GM12878 (cell line): ENCODE measurements at regions not wholly inside any gene's neighbourhood (a gene's known extent, or its start where the extent isn't known, plus 50 kb on each side); places are given as distances from the start of the nearest gene placed in this dataset.

ENCODE experiments used
- ATAC-seq: fragments of 200-7000 bp; cut with Tn5 transposase; 3 replicates; pipeline ENCODE4 v1.9.1; 2020; ENCODE audit warnings: mild to moderate bottlenecking, moderate library complexity
- BruUV-seq: library from RNA; stranded (reverse); fragments of 400-500 nt; replicated peaks from 2 replicates; lab custom pipeline; 2021; lab: Mats Ljungman, UMichigan
- CTCF ChIA-PET: fragments of 300-600 bp; sonication (Branson Sonifier 250); formaldehyde crosslinking; extraction: SDS; loops from one replicate; lab custom pipeline; 2021; ENCODE audit warnings: inconsistent platforms; lab: Yijun Ruan, JAX
- POLR2A ChIA-PET: fragments of 350-600 bp; formaldehyde crosslinking; extraction: SDS; loops from one replicate; lab custom pipeline; 2021; ENCODE audit warnings: inconsistent platforms; lab: Charles Lee
- RAD21 ChIA-PET: fragments of 300-600 bp; sonication (Branson Sonifier 250); formaldehyde crosslinking; loops from one replicate; lab custom pipeline; 2023; ENCODE audit warnings: antibody characterized with exemption; ENCODE audit not compliant: unreplicated experiment; lab: Charles Lee
- SMC1A ChIA-PET: fragments of 300-600 bp; sonication (Branson Sonifier 250); formaldehyde crosslinking; loops from one replicate; lab custom pipeline; 2023; ENCODE audit not compliant: unreplicated experiment, uncharacterized antibody; lab: Charles Lee
- DNase-seq: peaks from one replicate; pipeline ENCODE4 v3.0.0-alpha.2; 2011; ENCODE audit warnings: low read depth, low spot score
- FAIRE-seq: peaks from 3 replicates; lab custom pipeline; 2011; peaks lifted over from hg19 to GRCh38; lab: Jason Lieb, UNC
- H2AFZ ChIP-seq: 2 replicates; pipeline ENCODE4 v1.6.0; 2011; ENCODE audit warnings: low read depth, low read length, control low read depth; ENCODE audit not compliant: control insufficient read depth
- H3K27ac ChIP-seq: 2 replicates; pipeline ENCODE4 v1.5.1; 2011; ENCODE audit warnings: control low read depth; ENCODE audit not compliant: control insufficient read depth, insufficient read depth
- H3K27me3 ChIP-seq, 2 experiments: replicated peaks in 1 of 2; 2 replicates each; pipeline versions ENCODE4 v1.6.0 to v1.6.1; 2011; ENCODE audit warnings: low read length in 1 of 2; ENCODE audit not compliant: control insufficient read depth in 2 of 2, insufficient read depth in 2 of 2
- H3K36me3 ChIP-seq, 2 experiments: 2 replicates each; pipeline ENCODE4 v1.5.1; 2011; ENCODE audit warnings: low read length in 1 of 2; ENCODE audit not compliant: control insufficient read depth in 2 of 2, insufficient read depth in 2 of 2
- H3K4me1 ChIP-seq: 2 replicates; pipeline ENCODE4 v1.6.1; 2011; ENCODE audit warnings: mild to moderate bottlenecking, low read length, moderate library complexity, mixed read lengths; ENCODE audit not compliant: control insufficient read depth, insufficient read depth
- H3K4me2 ChIP-seq: 2 replicates; pipeline ENCODE4 v1.6.0; 2011; ENCODE audit warnings: control low read depth; ENCODE audit not compliant: control insufficient read depth, insufficient read depth
- H3K4me3 ChIP-seq: fragments of 200-600 bp; sonication (generic); 2 replicates; pipeline ENCODE4 v1.5.1; 2016
- H3K79me2 ChIP-seq: 2 replicates; pipeline ENCODE4 v1.6.0; 2011; ENCODE audit warnings: low read length; ENCODE audit not compliant: control insufficient read depth, insufficient read depth
- H3K9ac ChIP-seq: 2 replicates; pipeline ENCODE4 v1.8.0; 2011; ENCODE audit warnings: low read length, control low read depth, mixed read lengths; ENCODE audit not compliant: control insufficient read depth, insufficient read depth
- H3K9me3 ChIP-seq: replicated peaks from 3 replicates; pipeline ENCODE4 v1.5.1; 2011; ENCODE audit warnings: mild to moderate bottlenecking, low read length; ENCODE audit not compliant: control insufficient read depth, insufficient read depth
- H4K20me1 ChIP-seq: 2 replicates; pipeline ENCODE4 v1.6.0; 2011; ENCODE audit not compliant: control insufficient read depth, insufficient read depth
- CBFB ChIP-seq: IDR thresholded peaks from 2 replicates; pipeline ENCODE4 v1.6.1; 2016; ENCODE audit warnings: antibody characterized with exemption, low read depth
- CREM ChIP-seq: IDR thresholded peaks from 2 replicates; pipeline ENCODE4 v1.6.1; 2014; ENCODE audit warnings: antibody characterized with exemption, low read depth
- FOXK2 ChIP-seq: fragments of 450-650 bp; IDR thresholded peaks from 2 replicates; pipeline ENCODE4 v1.6.1; 2017; ENCODE audit warnings: mild to moderate bottlenecking, moderate library complexity
- RFX5 ChIP-seq: IDR thresholded peaks from 2 replicates; pipeline ENCODE4 v1.6.1; 2011; ENCODE audit warnings: low read depth, low read length, improper control_type of control experiment
- ZZZ3 ChIP-seq: IDR thresholded peaks from 2 replicates; pipeline ENCODE4 v1.6.1; 2011; ENCODE audit warnings: low read depth; ENCODE audit not compliant: control insufficient read depth, insufficient read length
- WGBS: methylation state at CpG from one replicate; pipeline ENCODE4 v1.1.6; 2016; ENCODE audit warnings: low lambda C conversion rate; ENCODE audit not compliant: insufficient replicate concordance, insufficient coverage; ENCODE audit errors: missing lambda C conversion rate; 5-methylcytosine and 5-hydroxymethylcytosine counted together
- in situ Hi-C: fragments of 300-500 bp; cut with MboI; formaldehyde crosslinking; loops from 9 replicates; pipeline ENCODE4 v1.14.3; 2018; ENCODE audit warnings: mixed read lengths
- intact Hi-C: fragments of 100-400 bp; cut with micrococcal nuclease; formaldehyde crosslinking; loops from one replicate; pipeline ENCODE4 v1.14.2; 2022; ENCODE audit not compliant: unreplicated experiment
- TF ChIP-seq, protein P1 (sequence below): IDR thresholded peaks from 2 replicates; pipeline ENCODE4 v1.6.1; 2012; ENCODE audit warnings: mild to moderate bottlenecking, low read depth, low read length
- TF ChIP-seq, protein P2 (sequence below): fragments of 450-650 bp; IDR thresholded peaks from 2 replicates; pipeline ENCODE4 v1.6.1; 2016; ENCODE audit warnings: mild to moderate bottlenecking, moderate library complexity, borderline replicate concordance
- TF ChIP-seq, protein P3 (sequence below): fragments of 450-650 bp; IDR thresholded peaks from 2 replicates; pipeline ENCODE4 v1.6.1; 2017; ENCODE audit warnings: mild to moderate bottlenecking, low read depth, inconsistent platforms; ENCODE audit not compliant: poor library complexity, severe bottlenecking

GRCh38 chr5:29508131-29508530 is 1685.4 kb upstream of the CDH6 start:
- Histone ChIP-seq H3K27me3 (no peaks in the 10 kb centered on the region), H3K4me3 (no peak overlapping the region), H3K4me2 (no peak overlapping the region), H3K4me1 (no peaks in the 10 kb centered on the region), H3K9ac (no peak overlapping the region), H2AFZ (no peak overlapping the region), H3K79me2 (no peaks in the 10 kb centered on the region), H3K9me3 (no peaks in the 10 kb centered on the region), H3K27ac (no peak overlapping the region), H4K20me1 (no peaks in the 10 kb centered on the region), H3K36me3 (no peaks in the 10 kb centered on the region)
- ChIA-PET RAD21 (no interaction called here), POLR2A (no interaction called here), SMC1A (no interaction called here), CTCF (no interaction called here)
- WGBS: 96% methylated on average over 2 of the region's 2 CpGs
- ATAC-seq (no peak), FAIRE-seq (no peak), DNase-seq (no peak)
- no TSS peak for BruUV-seq
- intact Hi-C loops (no loop called here), in situ Hi-C loops (no loop called here)
- TF ChIP-seq, protein P1, sequence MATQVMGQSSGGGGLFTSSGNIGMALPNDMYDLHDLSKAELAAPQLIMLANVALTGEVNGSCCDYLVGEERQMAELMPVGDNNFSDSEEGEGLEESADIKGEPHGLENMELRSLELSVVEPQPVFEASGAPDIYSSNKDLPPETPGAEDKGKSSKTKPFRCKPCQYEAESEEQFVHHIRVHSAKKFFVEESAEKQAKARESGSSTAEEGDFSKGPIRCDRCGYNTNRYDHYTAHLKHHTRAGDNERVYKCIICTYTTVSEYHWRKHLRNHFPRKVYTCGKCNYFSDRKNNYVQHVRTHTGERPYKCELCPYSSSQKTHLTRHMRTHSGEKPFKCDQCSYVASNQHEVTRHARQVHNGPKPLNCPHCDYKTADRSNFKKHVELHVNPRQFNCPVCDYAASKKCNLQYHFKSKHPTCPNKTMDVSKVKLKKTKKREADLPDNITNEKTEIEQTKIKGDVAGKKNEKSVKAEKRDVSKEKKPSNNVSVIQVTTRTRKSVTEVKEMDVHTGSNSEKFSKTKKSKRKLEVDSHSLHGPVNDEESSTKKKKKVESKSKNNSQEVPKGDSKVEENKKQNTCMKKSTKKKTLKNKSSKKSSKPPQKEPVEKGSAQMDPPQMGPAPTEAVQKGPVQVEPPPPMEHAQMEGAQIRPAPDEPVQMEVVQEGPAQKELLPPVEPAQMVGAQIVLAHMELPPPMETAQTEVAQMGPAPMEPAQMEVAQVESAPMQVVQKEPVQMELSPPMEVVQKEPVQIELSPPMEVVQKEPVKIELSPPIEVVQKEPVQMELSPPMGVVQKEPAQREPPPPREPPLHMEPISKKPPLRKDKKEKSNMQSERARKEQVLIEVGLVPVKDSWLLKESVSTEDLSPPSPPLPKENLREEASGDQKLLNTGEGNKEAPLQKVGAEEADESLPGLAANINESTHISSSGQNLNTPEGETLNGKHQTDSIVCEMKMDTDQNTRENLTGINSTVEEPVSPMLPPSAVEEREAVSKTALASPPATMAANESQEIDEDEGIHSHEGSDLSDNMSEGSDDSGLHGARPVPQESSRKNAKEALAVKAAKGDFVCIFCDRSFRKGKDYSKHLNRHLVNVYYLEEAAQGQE: no peak
- TF ChIP-seq, protein P2, sequence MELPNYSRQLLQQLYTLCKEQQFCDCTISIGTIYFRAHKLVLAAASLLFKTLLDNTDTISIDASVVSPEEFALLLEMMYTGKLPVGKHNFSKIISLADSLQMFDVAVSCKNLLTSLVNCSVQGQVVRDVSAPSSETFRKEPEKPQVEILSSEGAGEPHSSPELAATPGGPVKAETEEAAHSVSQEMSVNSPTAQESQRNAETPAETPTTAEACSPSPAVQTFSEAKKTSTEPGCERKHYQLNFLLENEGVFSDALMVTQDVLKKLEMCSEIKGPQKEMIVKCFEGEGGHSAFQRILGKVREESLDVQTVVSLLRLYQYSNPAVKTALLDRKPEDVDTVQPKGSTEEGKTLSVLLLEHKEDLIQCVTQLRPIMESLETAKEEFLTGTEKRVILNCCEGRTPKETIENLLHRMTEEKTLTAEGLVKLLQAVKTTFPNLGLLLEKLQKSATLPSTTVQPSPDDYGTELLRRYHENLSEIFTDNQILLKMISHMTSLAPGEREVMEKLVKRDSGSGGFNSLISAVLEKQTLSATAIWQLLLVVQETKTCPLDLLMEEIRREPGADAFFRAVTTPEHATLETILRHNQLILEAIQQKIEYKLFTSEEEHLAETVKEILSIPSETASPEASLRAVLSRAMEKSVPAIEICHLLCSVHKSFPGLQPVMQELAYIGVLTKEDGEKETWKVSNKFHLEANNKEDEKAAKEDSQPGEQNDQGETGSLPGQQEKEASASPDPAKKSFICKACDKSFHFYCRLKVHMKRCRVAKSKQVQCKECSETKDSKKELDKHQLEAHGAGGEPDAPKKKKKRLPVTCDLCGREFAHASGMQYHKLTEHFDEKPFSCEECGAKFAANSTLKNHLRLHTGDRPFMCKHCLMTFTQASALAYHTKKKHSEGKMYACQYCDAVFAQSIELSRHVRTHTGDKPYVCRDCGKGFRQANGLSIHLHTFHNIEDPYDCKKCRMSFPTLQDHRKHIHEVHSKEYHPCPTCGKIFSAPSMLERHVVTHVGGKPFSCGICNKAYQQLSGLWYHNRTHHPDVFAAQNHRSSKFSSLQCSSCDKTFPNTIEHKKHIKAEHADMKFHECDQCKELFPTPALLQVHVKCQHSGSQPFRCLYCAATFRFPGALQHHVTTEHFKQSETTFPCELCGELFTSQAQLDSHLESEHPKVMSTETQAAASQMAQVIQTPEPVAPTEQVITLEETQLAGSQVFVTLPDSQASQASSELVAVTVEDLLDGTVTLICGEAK: no peak
- TF ChIP-seq CBFB (no peak), CREM (no peak), RFX5 (no peak), ZZZ3 (no peak), FOXK2 (no peak)
- TF ChIP-seq, protein P3, sequence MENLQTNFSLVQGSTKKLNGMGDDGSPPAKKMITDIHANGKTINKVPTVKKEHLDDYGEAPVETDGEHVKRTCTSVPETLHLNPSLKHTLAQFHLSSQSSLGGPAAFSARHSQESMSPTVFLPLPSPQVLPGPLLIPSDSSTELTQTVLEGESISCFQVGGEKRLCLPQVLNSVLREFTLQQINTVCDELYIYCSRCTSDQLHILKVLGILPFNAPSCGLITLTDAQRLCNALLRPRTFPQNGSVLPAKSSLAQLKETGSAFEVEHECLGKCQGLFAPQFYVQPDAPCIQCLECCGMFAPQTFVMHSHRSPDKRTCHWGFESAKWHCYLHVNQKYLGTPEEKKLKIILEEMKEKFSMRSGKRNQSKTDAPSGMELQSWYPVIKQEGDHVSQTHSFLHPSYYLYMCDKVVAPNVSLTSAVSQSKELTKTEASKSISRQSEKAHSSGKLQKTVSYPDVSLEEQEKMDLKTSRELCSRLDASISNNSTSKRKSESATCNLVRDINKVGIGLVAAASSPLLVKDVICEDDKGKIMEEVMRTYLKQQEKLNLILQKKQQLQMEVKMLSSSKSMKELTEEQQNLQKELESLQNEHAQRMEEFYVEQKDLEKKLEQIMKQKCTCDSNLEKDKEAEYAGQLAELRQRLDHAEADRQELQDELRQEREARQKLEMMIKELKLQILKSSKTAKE: no peak
